Activated T-cell treated with anti-CD3 and anti-CD28 coated beads, Interleukin-2, amount 50 U/mL, for 4 hours (primary cell): ENCODE measurements at regions not wholly inside any gene's neighbourhood (a gene's known extent, or its start where the extent isn't known, plus 50 kb on each side); places are given as distances from the start of the nearest gene placed in this dataset.

Experiments used
- ATAC-seq, 2 donors: fragments of 200-7000 bp; cut with Tn5 transposase; one replicate each; pipeline ENCODE4 v1.10.0; 2021
- DNase-seq: peaks from one replicate; pipeline ENCODE4 v3.0.0-alpha.2; 2020
- H3K27me3 Mint-ChIP-seq: one replicate; pipeline ENCODE4 v1.8.0; 2021; ENCODE audit warnings: low read depth, mixed read lengths
- H3K36me3 Mint-ChIP-seq: one replicate; pipeline ENCODE4 v1.8.0; 2022; ENCODE audit warnings: mixed read lengths; ENCODE audit not compliant: insufficient read depth
- H3K4me1 Mint-ChIP-seq: one replicate; pipeline ENCODE4 v1.8.0; 2021; ENCODE audit warnings: low read depth, mixed read lengths
- H3K4me3 Mint-ChIP-seq: one replicate; pipeline ENCODE4 v1.8.0; 2021; ENCODE audit warnings: mild to moderate bottlenecking, moderate library complexity, mixed read lengths
- H3K9me3 Mint-ChIP-seq: one replicate; pipeline ENCODE4 v1.8.0; 2021; ENCODE audit warnings: mixed read lengths

DNA sequence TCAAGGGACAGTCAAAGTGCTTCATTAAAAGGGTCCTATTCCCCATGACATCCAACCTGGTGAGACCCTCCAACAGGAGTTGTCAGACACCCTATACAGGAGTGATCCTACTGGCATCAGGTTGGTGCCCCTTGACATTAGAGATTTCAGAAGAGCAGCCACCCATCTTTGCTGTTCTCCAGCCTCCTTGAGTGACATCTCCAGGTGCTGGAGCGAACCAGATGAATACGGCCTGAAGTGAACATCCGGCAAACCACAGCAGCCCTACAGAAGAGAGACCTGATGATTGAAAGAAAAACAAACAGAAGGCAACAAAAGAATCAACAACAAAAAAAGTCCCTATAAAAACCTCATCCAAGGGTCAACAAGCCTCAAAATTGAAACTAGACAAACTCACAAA is 146.1 kb upstream of the PBDC1 start:
- peaks cover 2% of the 10 kb centered on the region for H3K27me3 Mint-ChIP-seq
- DNase-seq, result no peak
- H3K9me3 Mint-ChIP-seq, result no peaks in the 10 kb centered on the region
- no peak overlapping the region for H3K4me3 Mint-ChIP-seq
- H3K4me1 Mint-ChIP-seq, result no peaks in the 10 kb centered on the region
- H3K36me3 Mint-ChIP-seq, result no peaks in the 10 kb centered on the region
- no peak for ATAC-seq

DNA sequence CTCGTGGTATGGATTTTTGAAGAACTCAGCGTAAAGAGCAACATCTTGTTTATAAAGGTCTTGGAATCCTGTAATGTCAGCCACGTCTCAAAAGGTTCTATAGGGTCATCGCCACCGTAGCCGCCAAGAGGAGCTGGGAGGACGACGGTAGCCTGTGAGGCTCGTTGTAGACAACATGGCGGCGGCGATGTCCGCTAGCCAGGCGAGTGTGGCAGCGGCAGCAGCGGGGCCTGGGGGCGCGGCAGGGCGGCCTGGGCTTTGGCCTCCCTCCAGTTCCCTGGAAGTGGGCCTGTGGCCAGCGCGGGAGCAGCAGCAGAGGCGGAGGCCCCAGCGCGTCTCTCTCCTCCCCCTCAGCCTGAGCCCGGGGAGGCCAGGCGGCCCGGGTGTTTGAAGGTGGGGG is 143.5 kb upstream of the PBDC1 start:
- no peak for ATAC-seq
- Mint-ChIP-seq H3K4me3 (no peak overlapping the region), H3K9me3 (no peaks in the 10 kb centered on the region), H3K4me1 (no peaks in the 10 kb centered on the region), H3K36me3 (no peaks in the 10 kb centered on the region), H3K27me3 (peaks cover 2% of the 10 kb centered on the region)
- DNase-seq, result no peak

- no peak overlapping the region for H3K4me3 Mint-ChIP-seq
- ATAC-seq, result peak in 1 of 2 donors; percentile 25
- H3K36me3 Mint-ChIP-seq, result no peaks in the 10 kb centered on the region
- H3K4me1 Mint-ChIP-seq, result no peaks in the 10 kb centered on the region
- no peaks in the 10 kb centered on the region for H3K27me3 Mint-ChIP-seq
- no peaks in the 10 kb centered on the region for H3K9me3 Mint-ChIP-seq
- no peak for DNase-seq
These were observed 108.0 kb upstream of the PBDC1 start for GRCh38 chrX:76064825-76065224.

GRCh38 chrX:76076124-76076523 is 96.7 kb upstream of the PBDC1 start:
- ATAC-seq (no peak), DNase-seq (no peak)
- Mint-ChIP-seq H3K4me3 (no peak overlapping the region), H3K9me3 (no peaks in the 10 kb centered on the region), H3K27me3 (peaks cover 2% of the 10 kb centered on the region), H3K36me3 (no peaks in the 10 kb centered on the region), H3K4me1 (no peaks in the 10 kb centered on the region)

DNA sequence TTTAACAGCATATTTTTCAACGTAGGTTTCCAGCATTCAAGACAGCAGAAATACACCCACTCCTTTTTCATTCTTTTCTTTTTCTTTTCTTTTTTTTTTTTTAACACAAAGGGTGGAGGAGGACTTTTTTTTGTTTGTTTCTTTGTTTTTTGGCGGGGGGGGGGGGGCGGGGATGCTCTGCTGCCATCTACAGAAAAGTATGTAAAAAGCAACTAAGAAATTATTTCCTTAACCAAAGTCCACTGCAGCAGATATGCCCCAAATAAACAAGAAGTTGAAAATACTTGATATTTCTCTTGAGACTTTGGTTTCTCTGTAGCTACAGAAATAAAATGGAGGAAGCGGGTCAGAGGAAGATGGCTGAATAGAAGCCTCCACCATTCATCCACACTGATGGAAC is 63.2 kb upstream of the PBDC1 start:
- H3K4me1 Mint-ChIP-seq, result no peaks in the 10 kb centered on the region
- H3K36me3 Mint-ChIP-seq, result no peaks in the 10 kb centered on the region
- no peak for DNase-seq
- H3K9me3 Mint-ChIP-seq, result no peaks in the 10 kb centered on the region
- peaks cover 2% of the 10 kb centered on the region for H3K27me3 Mint-ChIP-seq
- ATAC-seq, result no peak
- H3K4me3 Mint-ChIP-seq, result no peak overlapping the region
